GM19438 (cell line): ENCODE measurements at regions not wholly inside any gene's neighbourhood (a gene's known extent, or its start where the extent isn't known, plus 50 kb on each side); places are given as distances from the start of the nearest gene placed in this dataset.

Experiments used
- ATAC-seq: cut with Tn5 transposase; IDR thresholded peaks from one replicate; pipeline ENCODE4 v1.9.1; 2021; ENCODE audit warnings: low read depth; ENCODE audit not compliant: unreplicated experiment

DNA sequence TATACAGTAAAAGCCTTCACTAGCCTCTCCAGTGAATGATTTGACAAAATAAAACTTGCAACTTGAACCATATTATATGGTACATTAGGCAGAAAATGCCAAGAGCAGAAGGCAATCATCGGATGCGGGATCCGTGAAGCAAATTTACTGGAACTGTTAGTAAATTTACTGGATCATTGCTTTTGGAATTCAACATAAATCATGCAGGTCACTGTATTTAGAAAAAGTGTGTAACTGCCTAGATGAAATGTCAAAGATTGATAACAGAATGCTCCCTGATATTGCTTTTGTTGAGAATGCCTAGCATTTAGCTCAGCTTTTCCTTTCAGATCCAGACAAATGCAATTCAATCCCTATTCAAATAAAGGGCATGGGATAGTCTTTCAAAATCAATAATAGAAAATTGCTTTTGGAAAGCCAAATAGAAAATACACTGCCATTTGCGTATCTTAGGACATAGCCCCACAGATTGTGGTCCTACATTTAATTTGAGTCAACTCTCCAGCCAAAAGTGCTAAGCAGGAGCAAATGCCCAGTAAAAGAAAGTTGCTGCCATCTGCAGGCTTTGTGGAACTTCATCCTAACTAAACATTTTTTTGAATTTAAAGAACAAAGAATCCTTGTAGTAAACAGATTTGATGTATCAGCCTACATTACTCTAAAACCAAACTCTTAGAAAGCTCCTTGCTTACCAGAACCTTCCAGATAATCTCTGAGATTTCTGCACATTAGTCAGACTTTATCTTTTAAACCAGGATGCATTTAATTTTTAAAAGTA, 109.5 kb upstream of the HSF2 start:
- ATAC-seq = no peak

DNA sequence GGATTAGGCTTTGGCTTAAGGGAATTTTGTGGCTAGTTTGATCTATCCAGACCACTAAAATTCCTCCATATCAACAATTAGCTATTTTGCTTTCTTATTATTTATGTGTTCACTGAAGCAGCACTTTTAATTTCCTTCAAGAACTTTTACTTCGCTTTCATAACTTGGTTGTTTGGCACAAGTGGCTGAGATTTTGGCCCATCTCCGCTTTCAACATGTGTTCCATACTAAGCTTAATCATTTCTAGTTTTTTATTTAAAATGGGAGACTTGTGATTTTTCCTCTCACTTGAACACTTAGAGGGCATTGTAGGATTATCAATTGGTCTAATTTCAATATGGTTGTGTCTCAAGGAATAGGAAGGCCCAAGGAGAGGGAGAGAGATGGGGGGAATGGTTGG, 102.4 kb upstream of the HSF2 start:
- ATAC-seq = no peak

DNA sequence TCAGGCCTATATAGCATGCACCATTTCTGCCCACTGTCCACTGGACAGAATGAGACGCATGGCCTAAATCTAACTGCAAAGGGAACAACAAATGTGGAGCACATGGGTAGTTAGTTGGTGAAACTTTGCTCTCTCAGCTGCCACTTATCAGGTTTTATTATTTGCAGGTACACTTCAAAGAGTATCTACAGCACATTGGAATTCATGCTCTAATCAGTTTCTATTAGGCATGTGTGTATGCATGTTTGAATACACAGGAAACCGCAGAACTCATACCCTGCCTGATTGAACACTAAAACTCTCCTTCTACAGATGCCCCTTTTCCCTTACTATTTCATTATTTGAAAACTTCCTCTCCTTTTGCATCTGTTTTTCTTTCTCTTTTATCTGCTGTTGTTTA, 97.4 kb upstream of the HSF2 start:
- ATAC-seq = peak; percentile 66

DNA sequence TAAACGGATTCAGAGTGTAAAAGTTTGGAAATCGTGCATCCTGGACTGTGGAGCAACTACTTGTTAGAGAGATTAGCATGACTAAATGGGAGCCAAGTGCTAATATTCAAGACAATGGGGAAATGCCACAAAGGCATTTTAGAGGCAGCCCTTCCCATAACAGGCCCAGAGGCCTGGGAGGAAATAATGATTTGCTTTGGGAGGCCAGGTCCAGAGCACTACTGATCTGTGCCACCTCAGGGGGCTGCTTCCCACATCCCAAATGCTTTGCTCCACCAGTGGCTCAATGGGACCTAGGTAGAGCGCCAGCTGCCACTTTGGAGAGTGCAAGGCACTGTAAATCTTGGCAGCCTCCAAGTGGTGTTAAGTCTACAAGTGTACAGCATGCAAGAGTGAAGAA, 91.9 kb upstream of the HSF2 start:
- ATAC-seq = no peak

DNA sequence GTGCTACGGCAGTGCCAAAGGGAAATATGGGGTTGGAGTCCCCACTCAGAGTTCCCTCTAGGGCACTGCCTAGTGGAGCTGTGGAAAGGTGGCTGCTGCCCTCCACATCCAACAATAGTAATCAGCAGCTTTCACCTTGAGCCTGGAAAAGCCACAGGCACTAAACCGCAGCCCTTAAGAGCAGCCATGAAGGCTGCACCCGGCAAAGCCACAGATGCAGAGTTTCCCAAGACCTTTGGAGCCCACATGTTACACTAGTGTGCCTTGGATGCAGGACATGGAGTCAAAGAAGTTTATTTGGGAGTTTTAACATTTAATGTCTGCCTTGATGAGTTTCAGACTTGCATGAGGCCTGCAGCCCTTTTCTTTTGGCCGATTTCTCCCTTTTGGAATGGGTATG, 91.4 kb upstream of the HSF2 start:
- ATAC-seq = no peak

DNA sequence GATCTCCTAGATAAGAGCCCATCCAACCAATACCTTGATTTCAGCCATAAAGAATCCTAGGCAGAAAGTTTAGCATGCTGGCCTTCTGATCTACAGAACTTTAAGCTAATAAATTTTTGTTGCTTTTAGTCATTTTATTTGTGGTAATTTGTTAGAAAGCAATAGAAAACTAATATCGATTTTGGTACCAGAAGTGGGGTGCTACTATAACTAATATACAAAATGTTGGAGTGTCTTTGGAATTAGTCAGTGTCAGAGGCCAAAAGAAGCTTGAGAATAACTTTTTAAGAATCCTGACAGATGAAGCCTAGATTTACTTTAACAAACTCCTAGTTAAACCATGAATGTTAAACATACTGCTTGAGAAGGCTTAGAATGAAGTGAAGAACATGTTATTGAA, 83.6 kb upstream of the HSF2 start:
- no peak for ATAC-seq

DNA sequence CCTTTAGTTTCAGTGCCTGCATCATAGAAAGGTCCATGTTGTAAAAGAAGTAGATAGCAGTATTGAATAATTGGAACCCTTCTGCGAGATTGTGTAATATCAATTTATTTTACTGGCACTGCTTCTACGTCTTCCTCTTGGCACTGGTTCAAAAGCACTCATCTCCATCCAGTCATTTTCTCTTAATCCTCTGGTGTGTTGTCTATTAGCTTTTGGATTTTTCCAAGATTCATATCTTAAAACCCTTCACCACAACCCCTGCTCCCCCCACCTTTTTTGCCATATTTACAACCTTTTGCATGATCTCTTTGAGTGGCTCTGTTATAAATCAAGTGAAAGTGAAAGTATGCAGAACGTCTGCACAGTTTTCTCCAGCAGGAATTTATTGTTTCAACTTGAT, 76.6 kb upstream of the HSF2 start:
- no peak for ATAC-seq

DNA sequence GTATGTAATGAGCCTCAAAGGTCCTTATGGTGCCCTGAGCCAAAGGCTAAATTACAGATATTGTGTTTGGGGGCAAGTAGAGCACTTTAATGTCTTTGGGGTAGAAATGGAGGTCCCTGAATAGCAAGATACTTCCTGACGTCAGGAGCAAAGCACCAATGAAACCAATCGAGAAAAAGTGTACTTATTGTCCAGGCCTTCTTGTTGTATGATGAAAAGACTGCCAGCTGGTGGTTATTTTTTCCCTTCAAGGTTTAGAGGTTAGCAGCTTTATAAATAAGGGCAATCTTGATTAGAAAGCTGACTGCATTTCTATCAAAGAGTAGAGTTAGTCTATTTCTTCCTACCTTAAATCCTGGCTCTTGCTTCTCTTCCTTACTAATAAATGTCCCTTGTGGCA, 76.1 kb upstream of the HSF2 start:
- no peak for ATAC-seq

DNA sequence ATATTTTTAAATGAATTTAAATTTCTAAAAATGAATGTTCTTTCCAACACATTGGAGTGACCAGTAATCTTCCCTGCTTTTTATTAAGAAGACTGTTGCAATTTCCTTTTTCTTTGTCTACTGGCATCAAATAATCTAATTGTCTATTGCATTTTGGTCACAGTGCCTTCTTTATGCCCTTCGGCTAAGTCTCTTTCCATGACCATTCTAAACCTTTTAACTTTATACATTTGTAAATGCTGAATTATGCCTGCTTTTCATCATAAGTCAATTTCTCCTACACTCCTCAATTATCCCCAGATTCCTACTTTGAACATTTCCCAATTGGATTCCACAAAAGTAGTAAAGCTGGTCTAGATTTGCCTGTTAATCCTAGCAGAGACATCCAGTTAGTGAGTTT, 69.1 kb upstream of the HSF2 start:
- ATAC-seq = no peak

DNA sequence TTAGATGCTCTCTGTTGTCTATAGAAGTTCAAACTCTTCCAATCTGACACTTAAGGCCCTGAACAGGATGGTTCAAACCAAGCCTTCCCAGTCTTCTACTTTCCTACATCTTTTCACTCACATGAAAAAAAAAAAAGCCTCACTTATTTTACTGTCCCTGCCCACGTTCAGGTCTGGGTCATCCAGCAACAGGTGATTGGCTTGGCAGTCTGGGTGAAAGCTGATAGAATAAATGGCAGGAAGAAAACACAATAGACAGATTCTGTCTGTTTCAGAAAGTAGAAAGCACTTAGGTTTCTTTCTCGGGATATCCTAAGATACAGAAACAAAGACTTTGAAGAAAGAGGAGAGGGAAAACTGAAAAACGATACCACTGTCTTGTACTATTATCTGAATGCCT, 61.8 kb upstream of the HSF2 start:
- ATAC-seq = no peak

DNA sequence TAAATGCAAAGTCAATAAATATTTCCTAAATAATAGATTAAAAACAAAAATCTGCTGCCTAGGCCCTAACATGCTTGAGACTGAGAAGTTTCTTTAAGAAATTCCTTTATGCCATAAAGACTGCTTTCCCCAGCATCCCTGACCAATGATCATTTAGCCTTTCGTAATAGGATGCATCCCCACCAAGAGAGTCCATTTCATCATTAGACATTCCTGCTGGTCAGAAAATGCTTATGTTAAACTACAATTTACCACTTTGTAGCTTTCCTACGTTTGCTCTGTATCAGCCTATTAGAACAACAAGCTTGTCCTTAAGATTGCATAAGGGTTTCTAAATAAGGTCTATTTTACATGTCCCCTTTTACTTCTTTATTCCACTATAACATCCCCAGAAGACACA, 59.8 kb upstream of the HSF2 start:
- no peak for ATAC-seq

DNA sequence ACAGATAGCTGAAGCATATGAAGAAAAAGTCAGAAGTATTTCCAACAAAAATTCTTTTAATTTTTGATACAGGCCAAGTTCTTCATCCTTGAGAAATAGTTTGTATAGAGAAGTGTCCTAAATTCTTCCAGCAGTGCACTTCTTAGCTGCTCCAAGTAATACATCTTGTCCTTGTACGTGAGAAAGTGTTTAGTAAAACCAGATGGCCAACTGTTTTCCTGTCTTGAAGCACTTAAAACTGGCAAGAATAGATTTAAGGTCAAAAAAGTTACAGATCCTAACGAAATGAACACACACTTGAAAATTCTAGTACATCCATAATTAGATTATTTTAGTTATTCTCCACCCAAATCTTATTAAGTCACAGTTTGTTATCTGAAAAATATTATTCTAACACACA, 52.2 kb upstream of the HSF2 start:
- no peak for ATAC-seq

DNA sequence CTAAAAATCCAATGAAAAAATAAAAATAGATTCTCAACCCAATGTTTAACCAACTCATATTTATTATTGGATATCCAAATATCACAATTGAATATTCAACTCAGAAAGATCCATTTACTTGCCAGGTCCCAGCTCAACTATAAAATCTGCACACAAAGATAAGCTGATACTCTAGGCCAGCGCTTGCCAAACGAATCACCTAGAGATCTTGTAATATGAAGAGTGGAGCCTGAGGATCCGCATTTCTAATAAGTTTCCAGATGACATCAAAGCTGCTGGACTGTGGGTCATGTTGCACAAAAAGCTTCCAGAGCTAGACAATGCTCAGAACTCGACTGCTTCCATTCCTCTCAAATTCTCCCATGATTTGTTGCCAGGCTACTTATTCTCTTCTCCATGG, 51.7 kb upstream of the HSF2 start:
- ATAC-seq = no peak
